ENCODE measurements at regions not wholly inside any gene's neighbourhood (a gene's known extent, or its start where the extent isn't known, plus 50 kb on each side); places are given as distances from the start of the nearest gene placed in this dataset.

DNA sequence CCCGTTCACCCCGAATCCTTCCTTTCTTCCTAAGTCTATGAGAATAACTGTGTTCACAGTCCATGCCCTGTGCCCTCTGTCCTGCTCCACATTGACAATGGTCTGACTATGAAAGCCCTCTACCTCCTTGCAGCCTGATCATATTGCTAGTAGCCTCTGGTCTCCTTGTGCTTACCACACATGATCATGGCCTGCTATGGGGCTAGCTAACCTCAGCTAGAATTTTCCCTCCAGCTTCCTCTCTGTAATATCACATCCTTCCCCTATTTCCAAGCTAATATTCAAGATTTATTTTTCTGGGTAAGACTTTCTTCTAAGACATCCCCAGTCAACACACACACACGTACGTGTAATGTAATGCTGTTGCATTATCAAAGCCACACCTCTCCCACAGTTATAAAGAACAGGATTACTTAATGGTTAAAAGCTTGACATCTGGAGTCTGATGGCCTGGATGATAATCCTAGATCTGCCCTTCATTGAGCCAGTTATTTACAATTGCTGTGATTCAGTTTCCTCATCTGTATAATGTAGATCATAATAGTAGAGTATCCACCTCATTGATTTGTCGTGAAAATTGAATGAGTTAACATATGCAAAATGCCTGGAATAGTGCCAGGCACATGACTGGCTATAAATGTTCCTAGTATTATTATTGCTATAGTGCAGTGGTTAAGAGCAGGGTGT lies 214.4 kb upstream of the BLID start:
- H3K4me1 ChIP-seq (ENCODE audit: control insufficient read depth, insufficient read depth, low read length) = no peaks in the 10 kb centered on the region
- TF ChIP-seq CTCF (IDR thresholded peaks at IDR 0.05) = no peak
- no peak overlapping the region for H3K4me3 ChIP-seq (ENCODE audit: low read length)
- 95% methylated on average over 2 of the region's 5 CpGs for WGBS (ENCODE audit: insufficient coverage)
- H3K27me3 ChIP-seq (ENCODE audit: control insufficient read depth, insufficient read depth, low read length) = no peaks in the 10 kb centered on the region
- Mint-ChIP-seq H3K4me1 (no peaks in the 10 kb centered on the region), H3K27me3 (ENCODE audit: low read depth in 2 of 2) (peaks cover 0 to 6% of the 10 kb centered on the region in 2 donors), H3K36me3 (no peaks in the 10 kb centered on the region), H3K4me3 (no peak overlapping the region), H3K9me3 (no peaks in the 10 kb centered on the region), H3K27ac (no peak overlapping the region)
- intact Hi-C loops (cut with micrococcal nuclease) = no loop called here
- H3K9me3 ChIP-seq (ENCODE audit: control insufficient read depth, insufficient read depth, low read length) = no peaks in the 10 kb centered on the region
- H3K36me3 ChIP-seq (ENCODE audit: control insufficient read depth, insufficient read depth, low read length) = no peaks in the 10 kb centered on the region
- DNase-seq (no peak), ATAC-seq (no peak)
- no peak overlapping the region for H3K27ac ChIP-seq (ENCODE audit: low read length)

DNA sequence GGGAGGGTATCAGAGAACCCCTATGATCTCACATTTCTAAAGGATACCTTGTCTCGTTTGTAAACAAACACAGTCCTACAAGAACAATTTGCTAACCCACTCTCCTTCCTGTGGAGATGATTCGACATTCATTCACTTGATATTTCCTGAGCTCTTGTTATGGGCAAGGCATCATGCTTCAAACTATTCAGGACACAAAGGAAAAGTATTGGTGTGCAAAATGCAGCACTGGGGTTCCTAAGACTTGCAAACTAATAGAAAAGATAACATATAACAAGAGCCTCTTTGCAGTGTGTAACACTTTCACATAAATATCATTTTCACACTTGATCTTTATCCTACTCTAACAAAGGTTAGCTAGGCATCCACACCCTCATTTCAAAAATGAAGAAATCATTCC lies 211.5 kb upstream of the BLID start:
- H3K36me3 ChIP-seq (ENCODE audit: control insufficient read depth, insufficient read depth, low read length) = no peaks in the 10 kb centered on the region

GRCh38 chr11:122323754-122324421 lies 207.9 kb upstream of the BLID start:
- Mint-ChIP-seq H3K27me3 (ENCODE audit: low read depth in 2 of 2) (peaks cover 6 to 11% of the 10 kb centered on the region in 2 donors), H3K4me3 (no peak overlapping the region), H3K36me3 (no peaks in the 10 kb centered on the region), H3K4me1 (no peaks in the 10 kb centered on the region), H3K27ac (no peak overlapping the region), H3K9me3 (no peaks in the 10 kb centered on the region)
- Histone ChIP-seq H3K36me3 (ENCODE audit: control insufficient read depth, insufficient read depth, low read length) (no peaks in the 10 kb centered on the region), H3K4me3 (ENCODE audit: low read length) (no peak overlapping the region), H3K4me1 (ENCODE audit: control insufficient read depth, insufficient read depth, low read length) (no peaks in the 10 kb centered on the region), H3K9me3 (ENCODE audit: control insufficient read depth, insufficient read depth, low read length) (no peaks in the 10 kb centered on the region), H3K27ac (ENCODE audit: low read length) (no peak overlapping the region), H3K27me3 (ENCODE audit: control insufficient read depth, insufficient read depth, low read length) (no peaks in the 10 kb centered on the region)
- intact Hi-C loops (cut with micrococcal nuclease) = no loop called here
- DNase-seq (no peak), ATAC-seq (no peak)
- no peak for TF ChIP-seq CTCF (IDR thresholded peaks at IDR 0.05)
- 77% methylated on average over 5 of the region's 7 CpGs for WGBS (ENCODE audit: insufficient coverage)

More for the DNA sequence above, 211.5 kb upstream of the BLID start:
- DNase-seq (no peak), ATAC-seq (no peak)
- H3K36me3 Mint-ChIP-seq = no peaks in the 10 kb centered on the region
- H3K27ac Mint-ChIP-seq = no peak overlapping the region
- Histone ChIP-seq H3K4me3 (ENCODE audit: low read length) (no peak overlapping the region), H3K9me3 (ENCODE audit: control insufficient read depth, insufficient read depth, low read length) (no peaks in the 10 kb centered on the region), H3K4me1 (ENCODE audit: control insufficient read depth, insufficient read depth, low read length) (no peaks in the 10 kb centered on the region), H3K27me3 (ENCODE audit: control insufficient read depth, insufficient read depth, low read length) (no peaks in the 10 kb centered on the region), H3K27ac (ENCODE audit: low read length) (no peak overlapping the region)
- peaks cover 0 to 4% of the 10 kb centered on the region in 2 donors for H3K27me3 Mint-ChIP-seq (ENCODE audit: low read depth in 2 of 2)
- no peak overlapping the region for H3K4me3 Mint-ChIP-seq
- no peaks in the 10 kb centered on the region for H3K4me1 Mint-ChIP-seq
- intact Hi-C loops (cut with micrococcal nuclease) = no loop called here
- 65% methylated on average over 2 of the region's 2 CpGs for WGBS (ENCODE audit: insufficient coverage)
- no peak for TF ChIP-seq CTCF (IDR thresholded peaks at IDR 0.05)
- H3K9me3 Mint-ChIP-seq = no peaks in the 10 kb centered on the region

All from natural killer cell (primary cell).